DOHH2 (cell line): ENCODE measurements at regions not wholly inside any gene's neighbourhood (a gene's known extent, or its start where the extent isn't known, plus 50 kb on each side); places are given as distances from the start of the nearest gene placed in this dataset.

ENCODE experiments used
- H3F3A ChIP-seq: fragments of 200-600 bp; sonication (generic), shearing (Covaris generic); 2 replicates; pipeline ENCODE4 v1.6.0; 2016; ENCODE audit warnings: antibody characterized with exemption, mild to moderate bottlenecking; ENCODE audit not compliant: control insufficient read depth, insufficient read depth
- H3K27ac ChIP-seq: fragments of 200-600 bp; sonication (generic); 2 replicates; pipeline ENCODE4 v1.5.1; 2014; ENCODE audit warnings: low read depth, mild to moderate bottlenecking, low read length, moderate library complexity
- H3K27me3 ChIP-seq: fragments of 200-600 bp; sonication (generic); 2 replicates; pipeline ENCODE4 v1.6.1; 2014; ENCODE audit warnings: mild to moderate bottlenecking, low read length, mixed read lengths; ENCODE audit not compliant: control insufficient read depth
- H3K36me3 ChIP-seq: fragments of 200-600 bp; sonication (generic); 2 replicates; pipeline ENCODE4 v1.6.1; 2014; ENCODE audit warnings: mild to moderate bottlenecking, low read length, moderate library complexity, mixed read lengths; ENCODE audit not compliant: control insufficient read depth
- H3K4me1 ChIP-seq: fragments of 200-600 bp; sonication (generic); 2 replicates; pipeline ENCODE4 v1.6.1; 2014; ENCODE audit warnings: mild to moderate bottlenecking, low read length, mixed read lengths; ENCODE audit not compliant: control insufficient read depth
- H3K4me2 ChIP-seq: fragments of 200-600 bp; sonication (generic); 2 replicates; pipeline ENCODE4 v1.6.0; 2014; ENCODE audit warnings: mild to moderate bottlenecking, low read length, moderate library complexity
- H3K4me3 ChIP-seq: fragments of 200-600 bp; sonication (generic); 2 replicates; pipeline ENCODE4 v1.5.1; 2014; ENCODE audit warnings: mild to moderate bottlenecking, low read length, mixed read lengths
- H3K79me2 ChIP-seq: fragments of 200-600 bp; sonication (generic); 2 replicates; pipeline ENCODE4 v1.6.1; 2014; ENCODE audit warnings: mild to moderate bottlenecking, low read length, mixed read lengths; ENCODE audit not compliant: control insufficient read depth
- H3K9me2 ChIP-seq: fragments of 200-600 bp; sonication (generic); replicated peaks from 2 replicates; pipeline ENCODE4 v1.6.1; 2014; ENCODE audit warnings: mild to moderate bottlenecking, low read length, mixed read lengths; ENCODE audit not compliant: control insufficient read depth
- H3K9me3 ChIP-seq: fragments of 200-600 bp; sonication (generic); 2 replicates; pipeline ENCODE4 v1.6.1; 2014; ENCODE audit warnings: antibody characterized with exemption, low read length, mixed read lengths; ENCODE audit not compliant: control insufficient read depth, insufficient read depth
- H4K20me1 ChIP-seq: fragments of 200-600 bp; sonication (generic); 2 replicates; pipeline ENCODE4 v1.6.0; 2014; ENCODE audit warnings: low read depth, mild to moderate bottlenecking, antibody characterized with exemption, low read length, moderate library complexity; ENCODE audit not compliant: control insufficient read depth, insufficient read depth
- CTCF ChIP-seq: fragments of 200-600 bp; sonication (generic); IDR thresholded peaks from one replicate; pipeline ENCODE4 v1.5.1; 2014; ENCODE audit warnings: antibody characterized with exemption, mild to moderate bottlenecking, low read depth, low read length; ENCODE audit not compliant: poor library complexity, severe bottlenecking
- EZH2phosphoT487 ChIP-seq: fragments of 200-600 bp; sonication (generic); IDR thresholded peaks from 2 replicates; pipeline ENCODE4 v1.6.1; 2017; ENCODE audit warnings: borderline replicate concordance, mild to moderate bottlenecking, antibody characterized with exemption, low read length, moderate library complexity, mixed read lengths

- no peaks in the 10 kb centered on the region for H3K9me3 ChIP-seq
- H3K9me2 ChIP-seq, result no peaks in the 10 kb centered on the region
- no peak overlapping the region for H3K4me3 ChIP-seq
- no peaks in the 10 kb centered on the region for H3K27me3 ChIP-seq
- TF ChIP-seq CTCF, result no peak
- no peak for TF ChIP-seq EZH2phosphoT487
- no peaks in the 10 kb centered on the region for H3F3A ChIP-seq
- no peak overlapping the region for H3K4me2 ChIP-seq
- H3K4me1 ChIP-seq, result no peaks in the 10 kb centered on the region
- H3K27ac ChIP-seq, result no peak overlapping the region
- H3K79me2 ChIP-seq, result no peaks in the 10 kb centered on the region
- H4K20me1 ChIP-seq, result no peaks in the 10 kb centered on the region
- H3K36me3 ChIP-seq, result no peaks in the 10 kb centered on the region
Observed at GRCh38 chr2:16023506-16024360, 83.4 kb downstream of the MYCN start.

DNA sequence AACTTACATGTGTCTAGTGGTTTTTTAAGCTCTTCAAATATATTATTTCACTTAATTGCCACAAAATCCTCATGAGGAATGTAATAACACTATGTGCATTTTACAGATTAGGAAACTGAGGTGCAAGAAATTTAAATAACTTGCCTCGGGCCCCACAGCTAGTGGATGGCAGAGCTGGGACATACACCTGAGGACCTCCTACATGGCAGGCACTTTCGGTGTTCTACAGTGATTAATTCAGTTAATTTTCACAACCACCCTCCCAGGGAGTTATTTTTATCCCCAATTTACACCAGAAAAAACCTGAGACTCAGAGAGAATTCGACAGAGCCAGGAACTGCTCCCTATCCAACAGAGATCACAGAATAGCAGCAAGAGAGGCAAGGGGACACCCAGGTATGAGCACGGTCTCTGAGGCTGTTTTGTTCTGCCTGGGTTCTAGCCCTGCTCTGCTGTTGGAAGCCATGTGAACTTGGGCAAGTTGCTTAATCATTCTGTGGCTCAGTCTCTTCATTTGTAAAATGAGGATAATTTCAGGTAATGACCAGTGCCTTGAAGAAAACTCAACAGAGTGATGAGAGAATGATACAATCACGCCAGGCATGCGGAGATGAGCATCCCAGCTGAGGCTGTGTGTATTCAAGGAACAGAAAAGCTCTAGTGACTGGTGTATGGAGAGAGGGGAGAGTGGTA lies 82.3 kb downstream of the MYCN start:
- Histone ChIP-seq H3F3A (no peaks in the 10 kb centered on the region), H4K20me1 (no peaks in the 10 kb centered on the region), H3K4me2 (no peak overlapping the region), H3K27ac (no peak overlapping the region), H3K9me3 (no peaks in the 10 kb centered on the region), H3K36me3 (no peaks in the 10 kb centered on the region), H3K4me1 (no peaks in the 10 kb centered on the region), H3K27me3 (no peaks in the 10 kb centered on the region), H3K79me2 (no peaks in the 10 kb centered on the region), H3K9me2 (no peaks in the 10 kb centered on the region), H3K4me3 (no peak overlapping the region)
- TF ChIP-seq EZH2phosphoT487 (no peak), CTCF (no peak)

- H3K27ac ChIP-seq, result no peak overlapping the region
- no peaks in the 10 kb centered on the region for H3K27me3 ChIP-seq
- H3K36me3 ChIP-seq, result no peaks in the 10 kb centered on the region
- TF ChIP-seq EZH2phosphoT487, result no peak
- no peak for TF ChIP-seq CTCF
- H3F3A ChIP-seq, result no peaks in the 10 kb centered on the region
- no peaks in the 10 kb centered on the region for H4K20me1 ChIP-seq
- H3K4me2 ChIP-seq, result no peak overlapping the region
- H3K9me3 ChIP-seq, result no peaks in the 10 kb centered on the region
- no peaks in the 10 kb centered on the region for H3K79me2 ChIP-seq
- no peaks in the 10 kb centered on the region for H3K9me2 ChIP-seq
- H3K4me3 ChIP-seq, result no peak overlapping the region
- H3K4me1 ChIP-seq, result no peaks in the 10 kb centered on the region
Observed at GRCh38 chr2:16021611-16022363, 81.4 kb downstream of the MYCN start.
